Vagina (tissue), 2 donors: ENCODE measurements at regions not wholly inside any gene's neighbourhood (a gene's known extent, or its start where the extent isn't known, plus 50 kb on each side); places are given as distances from the start of the nearest gene placed in this dataset.

Source experiments
- CTCF ChIP-seq, 3 experiments: fragments of 450-650 bp in 2 of 3; fragments of 200-600 bp in 1 of 3; sonication (generic) in 1 of 3; IDR thresholded peaks; one replicate each; pipeline ENCODE4 v1.5.1; 2017 to 2019; ENCODE audit warnings: antibody characterized with exemption in 3 of 3, mild to moderate bottlenecking in 2 of 3, moderate library complexity in 2 of 3
- POLR2A ChIP-seq, 2 donors: fragments of 450-650 bp; IDR thresholded peaks; one replicate each; pipeline ENCODE4 v1.6.1; 2017; ENCODE audit warnings: antibody characterized with exemption in 2 of 2, mild to moderate bottlenecking in 2 of 2, moderate library complexity in 2 of 2

DNA sequence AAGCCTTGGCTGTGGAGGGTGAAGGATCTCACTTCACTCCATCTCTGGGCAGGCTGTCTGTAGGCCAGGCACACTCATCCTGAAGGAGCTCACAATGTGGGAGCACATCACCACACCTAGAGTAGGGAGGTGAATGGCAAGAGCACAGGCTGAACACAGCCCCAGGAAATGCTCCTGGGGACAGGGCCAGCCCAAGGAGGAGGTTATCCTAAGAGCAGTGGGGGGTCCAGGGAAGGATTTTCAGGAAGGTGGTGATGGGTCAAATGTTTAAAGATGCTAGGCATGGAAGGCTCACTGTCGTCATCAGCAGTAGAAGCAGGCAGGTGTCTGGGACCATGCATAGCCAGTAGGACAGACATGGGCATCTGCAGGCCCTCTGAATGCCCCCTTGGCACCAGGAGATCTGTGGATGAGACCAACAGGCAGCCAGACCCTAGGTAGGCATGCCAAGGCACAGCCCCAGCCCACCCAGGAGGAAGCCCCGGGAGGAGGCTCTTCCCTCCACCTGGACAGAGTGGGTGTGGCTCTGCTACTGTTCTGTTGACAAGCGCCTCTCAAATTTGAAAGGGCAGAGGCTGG lies 91.7 kb upstream of the RAB6C start:
- no peak for TF ChIP-seq CTCF (IDR thresholded peaks at IDR 0.05)
- no peak for TF ChIP-seq POLR2A (IDR thresholded peaks at IDR 0.05)
